ENCODE measurements at regions not wholly inside any gene's neighbourhood (a gene's known extent, or its start where the extent isn't known, plus 50 kb on each side); places are given as distances from the start of the nearest gene placed in this dataset.
A peak's percentile ranks its signal among the peaks of the same experiment; 100 is the strongest.

DNA sequence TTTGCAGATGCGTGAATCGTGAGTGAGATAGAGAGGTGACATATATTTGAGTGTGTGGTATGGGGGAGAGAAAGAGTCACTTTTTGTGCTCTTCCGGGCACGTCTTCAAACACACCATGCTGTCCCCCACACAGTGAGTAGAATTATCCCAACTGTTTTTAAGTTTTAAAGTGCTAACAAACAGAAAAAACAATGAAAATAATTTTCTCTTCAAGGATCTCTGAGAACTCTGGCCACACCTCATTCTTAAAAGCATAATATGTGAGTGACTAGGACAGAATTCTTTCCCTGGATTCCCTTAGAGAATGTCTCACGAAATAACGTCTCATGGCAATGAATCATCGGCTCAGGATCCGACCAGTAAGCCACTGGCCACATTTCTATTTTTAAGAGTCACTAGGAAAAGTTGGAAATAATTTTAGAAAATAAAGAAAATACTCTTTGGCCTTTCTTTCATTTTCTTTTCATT, 235.7 kb upstream of the ZNF217 start:
- CTCF ChIA-PET, result no interaction called here
- DNase-seq, result peak in 1 of 9 donors; percentile 20

DNA sequence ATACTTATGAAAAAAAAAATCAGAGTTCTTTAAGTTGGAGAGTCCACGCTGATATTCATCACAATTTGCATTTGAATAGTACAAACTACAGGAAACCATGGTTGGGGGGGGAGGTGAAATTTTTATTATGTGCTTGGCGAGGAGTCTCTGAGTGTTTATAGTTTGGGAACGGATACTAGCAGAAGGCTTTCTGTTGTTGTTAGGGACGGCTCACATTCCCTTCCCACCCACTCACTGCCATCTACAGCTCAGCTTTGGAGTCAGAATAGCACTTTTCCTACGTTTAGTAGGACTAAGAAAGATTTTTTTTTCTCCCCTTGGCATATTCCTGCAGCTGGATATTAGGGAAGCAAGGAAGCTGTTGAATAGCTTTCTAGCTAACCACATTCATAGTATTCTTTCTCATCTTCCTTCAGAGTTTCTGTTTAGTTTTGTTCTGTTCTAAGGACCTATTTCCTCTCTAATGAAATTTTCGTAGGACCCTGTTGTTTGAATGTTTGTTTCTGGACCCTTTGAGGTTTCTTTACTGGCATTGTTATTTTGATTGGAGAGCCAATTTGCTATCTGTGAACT, 235.1 kb upstream of the ZNF217 start:
- CTCF ChIA-PET, result no interaction called here
- Histone ChIP-seq H3K36me3 (ENCODE audit: control insufficient read depth in 2 of 3, insufficient read depth in 3 of 3, low read length in 3 of 3) (no peaks in the 10 kb centered on the region), H3K27me3 (ENCODE audit: control insufficient read depth in 2 of 2, insufficient read depth in 2 of 2, low read length in 2 of 2) (no peaks in the 10 kb centered on the region), H3K27ac (ENCODE audit: low read depth, low read length) (peak overlapping the region; percentile 59), H3K4me1 (ENCODE audit: control insufficient read depth in 2 of 2, insufficient read depth in 2 of 2, low read length in 2 of 2) (peaks cover 16 to 26% of the 10 kb centered on the region in 2 donors), H3K9me3 (ENCODE audit: control insufficient read depth in 2 of 3, low read length in 3 of 3) (no peaks in the 10 kb centered on the region), H3K4me3 (ENCODE audit: low read length) (peak overlapping the region; percentile 52)
- peaks cover 0 to 6% (median 0%) of the 10 kb centered on the region in 11 donors for H3K9me3 Mint-ChIP-seq
- intact Hi-C loops (cut with micrococcal nuclease), result loop anchor here (1.0 to 5.0 kb wide), 6 partner anchors 11 to 89 kb away; no protein-coding TSS in a partner anchor
- H3K4me3 Mint-ChIP-seq, result peak overlapping the region; percentile 77 to 96 (median 88)
- POLR2A ChIA-PET, result interaction anchor here (0.7 to 1.4 kb wide), 5 partner anchors 9 to 207 kb away, joined by 3 to 4 read pairs (median 3); no protein-coding TSS in a partner anchor
- H3K36me3 Mint-ChIP-seq, result peaks cover 0 to 11% (median 0%) of the 10 kb centered on the region in 5 donors
- no peaks in the 10 kb centered on the region for H3K27me3 Mint-ChIP-seq
- DNase-seq (no peak), ATAC-seq (no peak)
- peaks cover 24 to 62% (median 50%) of the 10 kb centered on the region in 7 donors for H3K4me1 Mint-ChIP-seq
- H3K27ac Mint-ChIP-seq, result peak overlapping the region; percentile 86 to 98 (median 94)

More for the DNA sequence above, 235.7 kb upstream of the ZNF217 start:
- H3K36me3 Mint-ChIP-seq, result peaks cover 0 to 14% (median 0%) of the 10 kb centered on the region in 5 donors
- intact Hi-C loops (cut with micrococcal nuclease), result loop anchor here (1.0 to 5.0 kb wide), 6 partner anchors 10 to 88 kb away; no protein-coding TSS in a partner anchor
- peaks cover 24 to 68% (median 55%) of the 10 kb centered on the region in 7 donors for H3K4me1 Mint-ChIP-seq
- H3K27me3 Mint-ChIP-seq, result no peaks in the 10 kb centered on the region
- POLR2A ChIA-PET, result interaction anchor here (0.7 to 2.1 kb wide), 9 partner anchors 10 to 208 kb away, joined by 3 to 8 read pairs (median 3); no protein-coding TSS in a partner anchor
- peak overlapping the region; percentile 86 to 98 (median 94) for H3K27ac Mint-ChIP-seq
- H3K36me3 ChIP-seq (ENCODE audit: control insufficient read depth in 2 of 3, insufficient read depth in 3 of 3, low read length in 3 of 3), result no peaks in the 10 kb centered on the region
- peak overlapping the region; percentile 52 for H3K4me3 ChIP-seq (ENCODE audit: low read length)
- H3K4me1 ChIP-seq (ENCODE audit: control insufficient read depth in 2 of 2, insufficient read depth in 2 of 2, low read length in 2 of 2), result peaks cover 16 to 31% of the 10 kb centered on the region in 2 donors
- H3K9me3 Mint-ChIP-seq, result peaks cover 0 to 6% (median 0%) of the 10 kb centered on the region in 11 donors
- H3K9me3 ChIP-seq (ENCODE audit: control insufficient read depth in 2 of 3, low read length in 3 of 3), result no peaks in the 10 kb centered on the region
- H3K27me3 ChIP-seq (ENCODE audit: control insufficient read depth in 2 of 2, insufficient read depth in 2 of 2, low read length in 2 of 2), result no peaks in the 10 kb centered on the region
- peak overlapping the region; percentile 77 to 96 (median 88) for H3K4me3 Mint-ChIP-seq
- ATAC-seq, result peak; percentile 71
- H3K27ac ChIP-seq (ENCODE audit: low read depth, low read length), result peak overlapping the region; percentile 59

DNA sequence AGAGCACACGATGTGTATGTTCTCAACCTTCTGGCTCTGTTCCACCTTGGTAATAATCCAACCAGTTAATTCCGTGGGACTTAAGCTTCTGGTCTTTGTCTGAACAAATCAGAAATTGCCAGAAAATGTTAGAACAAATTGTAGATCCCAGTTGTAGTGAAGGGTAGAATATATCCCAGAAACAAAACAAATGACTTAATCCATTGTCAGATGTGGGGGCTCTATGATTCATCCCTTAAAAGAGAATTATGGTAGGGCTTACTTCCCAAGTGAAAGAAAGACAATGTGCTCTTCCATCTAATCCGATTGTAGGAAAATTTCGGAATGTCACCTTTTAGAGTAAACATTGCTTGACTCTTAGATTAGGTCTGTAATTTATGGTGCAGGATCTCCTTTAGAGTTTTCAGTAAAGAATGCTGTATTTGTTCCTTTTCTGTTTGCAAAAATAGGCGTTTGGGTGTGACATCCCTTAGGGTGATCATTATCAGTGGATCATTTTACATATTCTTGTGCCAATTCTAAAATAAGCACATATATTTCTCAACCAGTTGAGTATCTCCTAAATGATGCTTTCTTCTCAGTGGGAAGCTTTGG, 234.5 kb upstream of the ZNF217 start:
- no peak for DNase-seq
- Mint-ChIP-seq H3K27ac (peak overlapping the region; percentile 2 to 98 (median 92)), H3K4me3 (peak overlapping the region; percentile 77 to 96 (median 88)), H3K27me3 (no peaks in the 10 kb centered on the region), H3K9me3 (peaks cover 0 to 6% (median 0%) of the 10 kb centered on the region in 11 donors), H3K4me1 (peaks cover 21 to 58% (median 46%) of the 10 kb centered on the region in 7 donors), H3K36me3 (peaks cover 0 to 13% (median 0%) of the 10 kb centered on the region in 5 donors)
- no peaks in the 10 kb centered on the region for H3K36me3 ChIP-seq (ENCODE audit: control insufficient read depth in 2 of 3, insufficient read depth in 3 of 3, low read length in 3 of 3)
- H3K9me3 ChIP-seq (ENCODE audit: control insufficient read depth in 2 of 3, low read length in 3 of 3), result no peaks in the 10 kb centered on the region
- CTCF ChIA-PET, result no interaction called here
- H3K27ac ChIP-seq (ENCODE audit: low read depth, low read length), result no peak overlapping the region
- H3K27me3 ChIP-seq (ENCODE audit: control insufficient read depth in 2 of 2, insufficient read depth in 2 of 2, low read length in 2 of 2), result no peaks in the 10 kb centered on the region
- intact Hi-C loops (cut with micrococcal nuclease), result loop anchor here (2.0 to 5.0 kb wide), 4 partner anchors 15 to 89 kb away; no protein-coding TSS in a partner anchor
- H3K4me1 ChIP-seq (ENCODE audit: control insufficient read depth in 2 of 2, insufficient read depth in 2 of 2, low read length in 2 of 2), result peaks cover 16 to 26% of the 10 kb centered on the region in 2 donors
- ATAC-seq, result no peak
- POLR2A ChIA-PET, result interaction anchor here (0.7 to 1.4 kb wide), 7 partner anchors 9 to 783 kb away, joined by 3 to 4 read pairs (median 3); no protein-coding TSS in a partner anchor
- H3K4me3 ChIP-seq (ENCODE audit: low read length), result peak overlapping the region; percentile 52

DNA sequence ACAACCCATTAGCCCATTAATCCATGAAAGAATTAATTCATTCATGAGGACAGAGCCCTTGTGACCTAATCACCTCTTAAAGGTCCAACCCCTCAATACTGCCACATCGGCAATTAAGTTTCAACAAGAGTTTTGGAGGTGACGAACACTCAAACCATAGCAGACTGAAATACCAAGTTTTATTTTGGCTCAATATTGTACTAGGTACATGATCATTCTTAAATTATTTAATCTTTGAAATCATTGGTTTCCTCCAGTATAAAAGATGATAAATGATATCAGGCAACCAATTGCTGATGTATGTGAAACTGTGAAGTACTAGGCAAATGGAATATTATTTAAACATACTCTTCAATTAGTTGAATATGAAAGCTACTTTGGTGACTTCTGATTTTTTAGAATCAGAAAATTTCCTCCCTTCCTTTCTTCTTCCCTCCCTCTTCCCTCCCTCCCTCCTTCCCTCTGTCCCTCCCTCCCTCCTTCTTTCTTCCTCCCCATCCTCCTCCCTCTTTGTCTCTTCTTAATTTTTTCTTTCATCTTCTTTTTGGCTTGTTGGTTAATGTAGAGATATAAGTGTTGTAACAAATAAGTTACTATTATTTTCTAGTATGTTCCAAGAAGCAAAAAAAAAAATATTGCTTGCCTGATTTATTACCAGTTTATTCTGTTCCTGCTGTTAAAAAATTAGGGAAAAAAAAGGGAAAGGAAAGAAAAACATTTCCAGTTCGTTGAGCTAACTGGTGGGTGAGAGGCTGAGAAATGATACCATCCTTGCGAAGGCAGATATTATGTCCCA, 233.9 kb upstream of the ZNF217 start:
- H3K27ac Mint-ChIP-seq, result peak overlapping the region in 5 of 9 donors; percentile 14 to 95 (median 30)
- Histone ChIP-seq H3K27ac (ENCODE audit: low read depth, low read length) (no peak overlapping the region), H3K9me3 (ENCODE audit: control insufficient read depth in 2 of 3, low read length in 3 of 3) (no peaks in the 10 kb centered on the region), H3K36me3 (ENCODE audit: control insufficient read depth in 2 of 3, insufficient read depth in 3 of 3, low read length in 3 of 3) (no peaks in the 10 kb centered on the region), H3K4me3 (ENCODE audit: low read length) (no peak overlapping the region), H3K4me1 (ENCODE audit: control insufficient read depth in 2 of 2, insufficient read depth in 2 of 2, low read length in 2 of 2) (peaks cover 16 to 26% of the 10 kb centered on the region in 2 donors), H3K27me3 (ENCODE audit: control insufficient read depth in 2 of 2, insufficient read depth in 2 of 2, low read length in 2 of 2) (no peaks in the 10 kb centered on the region)
- POLR2A ChIA-PET, result interaction anchor here (0.7 to 1.4 kb wide), 5 partner anchors 9 to 783 kb away, joined by 3 to 5 read pairs (median 4); no protein-coding TSS in a partner anchor
- H3K36me3 Mint-ChIP-seq, result peaks cover 0 to 13% (median 0%) of the 10 kb centered on the region in 5 donors
- intact Hi-C loops (cut with micrococcal nuclease), result loop anchor here (2.0 to 5.0 kb wide), 4 partner anchors 15 to 90 kb away; no protein-coding TSS in a partner anchor
- peaks cover 21 to 58% (median 46%) of the 10 kb centered on the region in 7 donors for H3K4me1 Mint-ChIP-seq
- H3K27me3 Mint-ChIP-seq, result no peaks in the 10 kb centered on the region
- CTCF ChIA-PET, result no interaction called here
- ATAC-seq (no peak), DNase-seq (no peak)
- H3K4me3 Mint-ChIP-seq, result peak overlapping the region in 2 of 10 donors; percentile 17 to 88
- peaks cover 0 to 5% (median 0%) of the 10 kb centered on the region in 11 donors for H3K9me3 Mint-ChIP-seq

DNA sequence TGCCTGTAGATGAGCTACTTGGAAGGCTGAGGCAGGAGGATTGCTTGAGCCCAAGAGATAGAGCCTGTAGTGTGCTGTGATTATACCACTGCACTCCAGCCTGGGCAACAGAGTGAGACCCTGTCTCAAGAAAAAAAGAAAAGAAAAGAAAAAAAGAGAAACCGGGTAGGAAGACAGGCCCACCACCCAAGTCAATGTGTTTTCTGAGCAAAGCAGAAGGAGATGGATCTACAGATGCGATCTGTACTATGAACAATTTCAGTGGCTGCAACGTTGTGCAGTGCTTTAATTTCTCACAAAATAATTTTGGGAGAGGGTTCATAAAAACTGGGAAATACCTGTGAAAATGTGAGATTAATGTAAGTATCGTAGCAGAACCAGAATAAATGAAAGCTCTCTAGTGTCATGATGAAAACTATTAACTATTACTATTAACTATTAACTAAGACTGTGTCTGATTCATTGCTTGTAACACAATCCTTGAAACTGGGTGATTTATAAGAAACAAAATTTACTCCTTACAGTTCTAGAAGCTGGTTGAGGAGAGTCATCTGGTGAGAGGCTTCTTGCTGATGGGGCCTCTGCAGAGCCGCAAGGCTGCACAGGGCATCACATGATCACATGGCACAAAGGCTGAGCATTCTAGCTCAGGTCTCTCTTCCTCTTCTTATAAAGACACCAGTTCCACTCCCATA, 233.1 kb upstream of the ZNF217 start:
- no peaks in the 10 kb centered on the region for H3K9me3 ChIP-seq (ENCODE audit: control insufficient read depth in 2 of 3, low read length in 3 of 3)
- ChIA-PET CTCF (interaction anchor here (0.6 kb wide), 1 partner anchor 203 kb away, joined by 3 read pairs; no protein-coding TSS in a partner anchor), POLR2A (interaction anchor here (0.8 to 1.0 kb wide), 3 partner anchors 9 to 184 kb away, joined by 3 to 5 read pairs (median 3); no protein-coding TSS in a partner anchor)
- H3K27me3 Mint-ChIP-seq, result no peaks in the 10 kb centered on the region
- no peak for ATAC-seq
- peaks cover 0 to 8% (median 0%) of the 10 kb centered on the region in 5 donors for H3K36me3 Mint-ChIP-seq
- peaks cover 21 to 53% (median 43%) of the 10 kb centered on the region in 7 donors for H3K4me1 Mint-ChIP-seq
- H3K36me3 ChIP-seq (ENCODE audit: control insufficient read depth in 2 of 3, insufficient read depth in 3 of 3, low read length in 3 of 3), result no peaks in the 10 kb centered on the region
- H3K27ac ChIP-seq (ENCODE audit: low read depth, low read length), result no peak overlapping the region
- no peak overlapping the region for H3K4me3 ChIP-seq (ENCODE audit: low read length)
- intact Hi-C loops (cut with micrococcal nuclease), result loop anchor here (5.0 kb wide), 2 partner anchors 74 to 91 kb away; no protein-coding TSS in a partner anchor
- H3K27ac Mint-ChIP-seq, result peak overlapping the region in 3 of 9 donors; percentile 30 to 95 (median 53)
- H3K27me3 ChIP-seq (ENCODE audit: control insufficient read depth in 2 of 2, insufficient read depth in 2 of 2, low read length in 2 of 2), result no peaks in the 10 kb centered on the region
- peaks cover 0 to 2% (median 0%) of the 10 kb centered on the region in 11 donors for H3K9me3 Mint-ChIP-seq
- no peak for DNase-seq
- peaks cover 16 to 26% of the 10 kb centered on the region in 2 donors for H3K4me1 ChIP-seq (ENCODE audit: control insufficient read depth in 2 of 2, insufficient read depth in 2 of 2, low read length in 2 of 2)
- H3K4me3 Mint-ChIP-seq, result peak overlapping the region in 3 of 10 donors; percentile 9 to 17 (median 14)
